ENCODE measurements at regions not wholly inside any gene's neighbourhood (a gene's known extent, or its start where the extent isn't known, plus 50 kb on each side); places are given as distances from the start of the nearest gene placed in this dataset.
A peak's percentile ranks its signal among the peaks of the same experiment; 100 is the strongest.

GRCh38 chr5:89086390-89087086, 203.6 kb upstream of the MEF2C start:
- TF ChIP-seq CTCF (conservative IDR thresholded peaks at IDR 0.05; ENCODE audit: low read depth, low read length), result no peak
- no peak for DNase-seq (ENCODE audit: low read depth)
- no peak overlapping the region for H3K4me3 ChIP-seq (ENCODE audit: low read depth, low read length)

- TF ChIP-seq CTCF (conservative IDR thresholded peaks at IDR 0.05; ENCODE audit: low read depth, low read length), result no peak
- H3K4me3 ChIP-seq (ENCODE audit: low read depth, low read length), result no peak overlapping the region
- DNase-seq (ENCODE audit: low read depth), result peak; percentile 14
These were observed 200.8 kb upstream of the MEF2C start for GRCh38 chr5:89083791-89084190.

GRCh38 chr5:89081360-89081759, 198.4 kb upstream of the MEF2C start:
- no peak for DNase-seq (ENCODE audit: low read depth)
- H3K4me3 ChIP-seq (ENCODE audit: low read depth, low read length), result no peak overlapping the region
- TF ChIP-seq CTCF (conservative IDR thresholded peaks at IDR 0.05; ENCODE audit: low read depth, low read length), result no peak

- no peak for DNase-seq (ENCODE audit: low read depth)
- no peak for TF ChIP-seq CTCF (conservative IDR thresholded peaks at IDR 0.05; ENCODE audit: low read depth, low read length)
- no peak overlapping the region for H3K4me3 ChIP-seq (ENCODE audit: low read depth, low read length)
These were observed 197.6 kb upstream of the MEF2C start for GRCh38 chr5:89080467-89081116.

GRCh38 chr5:89072842-89073672, 190.1 kb upstream of the MEF2C start:
- no peak for TF ChIP-seq CTCF (conservative IDR thresholded peaks at IDR 0.05; ENCODE audit: low read depth, low read length)
- H3K4me3 ChIP-seq (ENCODE audit: low read depth, low read length), result no peak overlapping the region
- no peak for DNase-seq (ENCODE audit: low read depth)

GRCh38 chr5:89071941-89072331, 189.0 kb upstream of the MEF2C start:
- DNase-seq (ENCODE audit: low read depth), result no peak
- no peak for TF ChIP-seq CTCF (conservative IDR thresholded peaks at IDR 0.05; ENCODE audit: low read depth, low read length)
- H3K4me3 ChIP-seq (ENCODE audit: low read depth, low read length), result no peak overlapping the region
